ENCODE measurements at regions not wholly inside any gene's neighbourhood (a gene's known extent, or its start where the extent isn't known, plus 50 kb on each side); places are given as distances from the start of the nearest gene placed in this dataset.

- ATAC-seq, result no peak
- Histone ChIP-seq H3K9me3 (no peaks in the 10 kb centered on the region), H3K4me1 (no peaks in the 10 kb centered on the region), H3K4me3 (no peak overlapping the region), H3K27ac (no peak overlapping the region), H3K36me3 (replicated peaks in 1 of 2; ENCODE audit: insufficient read depth in 1 of 2, low read depth in 2 of 2) (no peaks in the 10 kb centered on the region), H3K27me3 (no peaks in the 10 kb centered on the region)
- TF ChIP-seq POLR2A (IDR thresholded peaks at IDR 0.05) (no peak), CTCF (IDR thresholded peaks at IDR 0.05) (no peak)
- WGBS, 2 donors, result 63 to 68% methylated on average over 7 of the region's 7 CpGs
- no peak for DNase-seq
- intact Hi-C loops (cut with DNase I), result no loop called here
These were observed 514.6 kb downstream of the FUT8 start for GRCh38 chr14:65926935-65927700.

- DNase-seq (peak in 1 of 4 donors; percentile 16), ATAC-seq (no peak)
- Histone ChIP-seq H3K4me3 (no peak overlapping the region), H3K27ac (no peak overlapping the region), H3K4me1 (no peaks in the 10 kb centered on the region), H3K9me3 (no peaks in the 10 kb centered on the region), H3K27me3 (no peaks in the 10 kb centered on the region), H3K36me3 (replicated peaks in 1 of 2; ENCODE audit: insufficient read depth in 1 of 2, low read depth in 2 of 2) (no peaks in the 10 kb centered on the region)
- TF ChIP-seq POLR2A (IDR thresholded peaks at IDR 0.05), result no peak
- 44 to 45% methylated on average over 9 of the region's 9 CpGs for WGBS, 2 donors
- intact Hi-C loops (cut with DNase I), result no loop called here
These were observed 515.4 kb downstream of the FUT8 start for GRCh38 chr14:65927931-65928356.

GRCh38 chr14:65928995-65929394 is 516.5 kb downstream of the FUT8 start:
- no peaks in the 10 kb centered on the region for H3K4me1 ChIP-seq
- WGBS, 2 donors, result 92% methylated on average over 3 of the region's 3 CpGs
- no peaks in the 10 kb centered on the region for H3K27me3 ChIP-seq
- TF ChIP-seq CTCF (IDR thresholded peaks at IDR 0.05) (no peak), POLR2A (IDR thresholded peaks at IDR 0.05) (no peak)
- no peaks in the 10 kb centered on the region for H3K9me3 ChIP-seq
- no peaks in the 10 kb centered on the region for H3K36me3 ChIP-seq (replicated peaks in 1 of 2; ENCODE audit: insufficient read depth in 1 of 2, low read depth in 2 of 2)
- no peak for ATAC-seq
- H3K4me3 ChIP-seq, result no peak overlapping the region
- intact Hi-C loops (cut with DNase I), result no loop called here
- no peak overlapping the region for H3K27ac ChIP-seq
- DNase-seq, result no peak

- no peaks in the 10 kb centered on the region for H3K4me1 ChIP-seq
- DNase-seq (peak in 1 of 4 donors; percentile 17), ATAC-seq (no peak)
- 68 to 79% methylated on average over 4 of the region's 4 CpGs for WGBS, 2 donors
- intact Hi-C loops (cut with DNase I), result no loop called here
- no peak overlapping the region for H3K4me3 ChIP-seq
- no peaks in the 10 kb centered on the region for H3K9me3 ChIP-seq
- no peaks in the 10 kb centered on the region for H3K27me3 ChIP-seq
- H3K36me3 ChIP-seq (replicated peaks in 1 of 2; ENCODE audit: insufficient read depth in 1 of 2, low read depth in 2 of 2), result no peaks in the 10 kb centered on the region
- no peak for TF ChIP-seq CTCF (IDR thresholded peaks at IDR 0.05)
- no peak for TF ChIP-seq POLR2A (IDR thresholded peaks at IDR 0.05)
- no peak overlapping the region for H3K27ac ChIP-seq
These were observed 521.0 kb downstream of the FUT8 start for GRCh38 chr14:65933400-65934069.

GRCh38 chr14:65934070-65934435 is 521.5 kb downstream of the FUT8 start:
- no peaks in the 10 kb centered on the region for H3K27me3 ChIP-seq
- TF ChIP-seq POLR2A (IDR thresholded peaks at IDR 0.05) (no peak), CTCF (IDR thresholded peaks at IDR 0.05) (no peak)
- 78 to 85% methylated on average over 5 of the region's 5 CpGs for WGBS, 2 donors
- ATAC-seq (no peak), DNase-seq (no peak)
- intact Hi-C loops (cut with DNase I), result no loop called here
- no peak overlapping the region for H3K4me3 ChIP-seq
- no peaks in the 10 kb centered on the region for H3K9me3 ChIP-seq
- H3K27ac ChIP-seq, result no peak overlapping the region
- H3K36me3 ChIP-seq (replicated peaks in 1 of 2; ENCODE audit: insufficient read depth in 1 of 2, low read depth in 2 of 2), result no peaks in the 10 kb centered on the region
- no peaks in the 10 kb centered on the region for H3K4me1 ChIP-seq

Measured in body of pancreas (tissue), 4 donors.